ENCODE measurements at regions not wholly inside any gene's neighbourhood (a gene's known extent, or its start where the extent isn't known, plus 50 kb on each side); places are given as distances from the start of the nearest gene placed in this dataset.
"Not testable (repeated sequence)": the region's sequence is repeated elsewhere in the genome, so short reads cannot be mapped to it uniquely, and the experiment has no call there.

DNA sequence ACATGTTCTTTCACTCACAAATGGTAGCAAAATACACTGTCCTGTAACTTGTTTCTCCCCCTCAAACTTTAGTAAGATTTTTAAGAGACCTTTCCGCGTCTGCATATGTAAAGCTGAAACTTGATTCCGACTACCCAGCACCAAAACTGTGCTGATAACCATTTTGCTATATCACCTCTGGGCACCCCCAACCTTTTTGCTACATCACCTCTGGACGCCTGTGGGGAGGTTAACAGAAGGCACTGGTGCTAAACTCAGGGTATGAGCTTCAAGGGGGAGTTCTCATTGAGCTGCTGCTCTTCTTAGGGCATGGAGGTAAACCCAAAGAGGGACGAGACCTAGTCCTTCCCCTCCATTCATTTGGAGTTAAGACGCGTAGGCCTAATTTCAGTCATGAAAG, 67.6 kb upstream of the NFE2L3 start:
- no peaks in the 10 kb centered on the region for H3K36me3 ChIP-seq
- H3K9me3 ChIP-seq: no peaks in the 10 kb centered on the region
- no peak for DNase-seq
- 95 to 96% methylated on average over 7 of the region's 7 CpGs for WGBS, 2 donors
- TF ChIP-seq, protein P1, sequence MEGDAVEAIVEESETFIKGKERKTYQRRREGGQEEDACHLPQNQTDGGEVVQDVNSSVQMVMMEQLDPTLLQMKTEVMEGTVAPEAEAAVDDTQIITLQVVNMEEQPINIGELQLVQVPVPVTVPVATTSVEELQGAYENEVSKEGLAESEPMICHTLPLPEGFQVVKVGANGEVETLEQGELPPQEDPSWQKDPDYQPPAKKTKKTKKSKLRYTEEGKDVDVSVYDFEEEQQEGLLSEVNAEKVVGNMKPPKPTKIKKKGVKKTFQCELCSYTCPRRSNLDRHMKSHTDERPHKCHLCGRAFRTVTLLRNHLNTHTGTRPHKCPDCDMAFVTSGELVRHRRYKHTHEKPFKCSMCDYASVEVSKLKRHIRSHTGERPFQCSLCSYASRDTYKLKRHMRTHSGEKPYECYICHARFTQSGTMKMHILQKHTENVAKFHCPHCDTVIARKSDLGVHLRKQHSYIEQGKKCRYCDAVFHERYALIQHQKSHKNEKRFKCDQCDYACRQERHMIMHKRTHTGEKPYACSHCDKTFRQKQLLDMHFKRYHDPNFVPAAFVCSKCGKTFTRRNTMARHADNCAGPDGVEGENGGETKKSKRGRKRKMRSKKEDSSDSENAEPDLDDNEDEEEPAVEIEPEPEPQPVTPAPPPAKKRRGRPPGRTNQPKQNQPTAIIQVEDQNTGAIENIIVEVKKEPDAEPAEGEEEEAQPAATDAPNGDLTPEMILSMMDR (IDR thresholded peaks at IDR 0.05): no peak
- H3K27me3 ChIP-seq: no peaks in the 10 kb centered on the region
- H3K4me3 ChIP-seq (replicated peaks in 1 of 3): no peak overlapping the region
- intact Hi-C loops (cut with DNase I): loop anchor here (10.0 kb wide), 1 partner anchor 1090 kb away; the partner anchor contains the start of gene HOXA10
- no peak overlapping the region for H3K27ac ChIP-seq
- no peaks in the 10 kb centered on the region for H3K4me1 ChIP-seq

DNA sequence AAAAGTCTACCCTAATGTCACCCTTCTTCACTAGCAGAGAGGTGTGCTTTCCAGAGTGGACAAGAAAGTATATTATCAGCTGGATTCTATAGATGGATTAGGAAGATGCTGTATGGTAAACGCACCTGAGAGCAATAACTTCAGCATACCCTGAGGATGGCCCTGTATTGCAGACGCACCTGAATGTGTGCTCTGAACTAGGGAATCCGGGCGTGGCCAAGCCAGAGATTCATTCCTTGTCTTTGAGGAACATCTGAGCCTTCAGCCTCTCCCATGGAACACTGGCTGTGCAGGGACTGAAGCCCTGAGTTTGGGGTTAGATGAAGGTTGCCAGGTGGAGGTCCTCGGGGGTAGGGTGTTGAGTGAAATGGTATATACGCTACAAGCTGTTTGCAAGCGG, 66.2 kb upstream of the NFE2L3 start:
- Histone ChIP-seq H3K27me3 (no peaks in the 10 kb centered on the region), H3K4me1 (no peaks in the 10 kb centered on the region), H3K36me3 (no peaks in the 10 kb centered on the region), H3K27ac (no peak overlapping the region), H3K4me3 (replicated peaks in 1 of 3) (no peak overlapping the region), H3K9me3 (no peaks in the 10 kb centered on the region)
- TF ChIP-seq, protein P1 (IDR thresholded peaks at IDR 0.05): no peak
- TF ChIP-seq POLR2A (IDR thresholded peaks at IDR 0.05): no peak
- no peak for DNase-seq
- intact Hi-C loops (cut with DNase I): loop anchor here (5.0 to 10.0 kb wide), 2 partner anchors 282 to 1089 kb away; partner anchors contain the start of gene HOXA10
- 84 to 95% methylated on average over 7 of the region's 7 CpGs for WGBS, 2 donors

DNA sequence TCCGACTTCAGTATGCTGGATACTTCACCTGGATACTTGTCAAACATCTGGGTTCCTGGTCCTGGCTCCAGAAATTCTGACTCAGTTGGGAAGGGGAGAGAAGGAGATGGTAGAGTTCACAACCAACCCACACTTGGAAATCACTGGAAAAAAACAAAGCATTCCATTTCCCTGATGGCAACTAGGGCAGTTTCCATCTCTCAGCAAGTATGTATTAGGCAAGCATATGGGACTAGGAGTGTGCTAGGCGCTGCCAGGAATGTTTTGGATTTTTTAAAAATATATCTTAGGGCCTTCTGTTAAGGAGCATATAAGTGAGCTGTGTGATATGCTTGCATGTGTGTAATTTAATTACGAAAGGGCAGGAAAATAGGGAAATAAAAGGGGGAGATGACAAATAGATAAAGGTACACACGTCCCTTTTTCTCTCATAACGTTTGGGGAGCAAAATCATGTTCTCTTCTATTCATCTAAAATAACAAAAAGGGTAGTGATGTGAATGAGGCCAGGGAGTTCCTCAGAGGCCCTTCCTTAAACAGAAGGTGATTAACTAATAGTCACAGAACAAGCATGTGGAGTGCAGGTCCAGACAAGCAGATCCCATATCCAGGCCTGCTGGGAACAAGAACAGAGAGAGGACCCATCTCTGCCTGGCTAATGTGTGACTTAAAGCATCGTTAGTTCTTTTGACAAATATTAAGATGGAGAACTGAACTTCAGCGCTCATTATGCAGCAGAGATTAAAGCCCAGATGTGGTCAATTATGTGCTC, 64.5 kb upstream of the NFE2L3 start:
- H3K27me3 ChIP-seq: no peaks in the 10 kb centered on the region
- intact Hi-C loops (cut with DNase I): loop anchor here (5.0 to 10.0 kb wide), 2 partner anchors 280 to 1087 kb away; partner anchors contain the start of gene HOXA10
- DNase-seq: no peak
- no peaks in the 10 kb centered on the region for H3K4me1 ChIP-seq
- H3K9me3 ChIP-seq: no peaks in the 10 kb centered on the region
- H3K27ac ChIP-seq: no peak overlapping the region
- TF ChIP-seq, protein P1 (IDR thresholded peaks at IDR 0.05): no peak
- no peak for TF ChIP-seq POLR2A (IDR thresholded peaks at IDR 0.05)
- 86 to 90% methylated on average over 7 of the region's 7 CpGs for WGBS, 2 donors
- H3K4me3 ChIP-seq (replicated peaks in 1 of 3): no peak overlapping the region
- H3K36me3 ChIP-seq: no peaks in the 10 kb centered on the region

DNA sequence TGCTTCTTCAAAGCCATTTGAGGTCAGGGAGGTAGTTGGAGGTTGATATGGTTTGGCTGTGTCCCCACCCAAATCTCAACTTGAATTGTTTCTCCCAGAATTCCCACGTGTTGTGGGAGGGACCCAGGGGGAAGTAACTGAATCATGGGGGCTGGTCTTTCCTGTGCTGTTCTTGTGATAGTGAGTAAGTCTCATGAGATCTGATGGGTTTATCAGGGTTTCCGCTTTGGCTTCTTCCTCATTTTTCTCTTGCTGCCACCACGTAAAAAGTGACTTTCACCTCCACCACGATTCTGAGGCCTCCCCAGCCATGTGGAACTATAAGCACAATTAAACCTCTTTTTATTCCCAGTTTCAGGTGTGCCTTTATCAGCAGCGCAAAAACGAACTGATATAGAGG, 62.5 kb upstream of the NFE2L3 start:
- not testable (repeated sequence) for H3K4me1 ChIP-seq; H3K4me3 ChIP-seq (replicated peaks in 1 of 3); H3K27ac ChIP-seq; H3K36me3 ChIP-seq; H3K27me3 ChIP-seq; DNase-seq; H3K9me3 ChIP-seq
- WGBS, 2 donors: 74 to 83% methylated on average over 6 of the region's 6 CpGs
- intact Hi-C loops (cut with DNase I): loop anchor here (5.0 to 10.0 kb wide), 2 partner anchors 278 to 1085 kb away; partner anchors contain the start of gene HOXA10

DNA sequence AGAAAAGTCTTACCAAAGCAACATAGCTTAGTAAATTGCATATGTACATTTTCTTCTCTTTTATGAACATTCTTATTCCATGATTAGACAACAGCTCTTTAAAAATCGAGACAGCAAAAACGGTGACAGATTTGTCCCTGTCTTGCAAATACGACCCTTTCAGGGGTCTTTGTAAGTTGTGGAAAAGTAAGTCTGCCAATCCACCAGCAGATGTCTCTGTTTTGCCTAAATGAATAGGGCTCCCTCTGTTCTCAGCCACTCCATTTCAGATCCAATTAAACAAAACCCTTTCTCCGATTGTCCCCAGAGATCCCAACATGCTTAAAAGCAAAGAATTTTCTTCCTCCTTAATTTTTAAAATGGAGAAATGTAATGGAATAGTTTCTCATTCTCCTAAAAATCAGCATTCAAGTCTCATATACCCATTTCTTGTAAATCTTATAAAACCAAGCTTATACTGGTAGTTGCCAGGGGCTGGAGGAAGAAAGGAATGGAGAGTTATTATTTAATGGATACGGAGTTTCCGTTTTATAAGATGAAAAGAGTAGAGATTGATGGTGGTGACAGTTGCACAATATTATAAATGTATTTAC, 61.0 kb upstream of the NFE2L3 start:
- DNase-seq: no peak

More for the DNA sequence above, 61.0 kb upstream of the NFE2L3 start:
- H3K4me1 ChIP-seq: no peaks in the 10 kb centered on the region
- H3K27ac ChIP-seq: no peak overlapping the region
- intact Hi-C loops (cut with DNase I): no loop called here
- TF ChIP-seq, protein P1 (IDR thresholded peaks at IDR 0.05): peak; percentile 18 to 76 (median 52)
- TF ChIP-seq POLR2A (IDR thresholded peaks at IDR 0.05): no peak
- WGBS, 2 donors: 7 to 13% methylated on average over 6 of the region's 6 CpGs
- H3K36me3 ChIP-seq: no peaks in the 10 kb centered on the region
- no peak overlapping the region for H3K4me3 ChIP-seq (replicated peaks in 1 of 3)
- no peaks in the 10 kb centered on the region for H3K9me3 ChIP-seq
- H3K27me3 ChIP-seq: no peaks in the 10 kb centered on the region
